Fibroblast of lung (primary cell): ENCODE measurements at regions not wholly inside any gene's neighbourhood (a gene's known extent, or its start where the extent isn't known, plus 50 kb on each side); places are given as distances from the start of the nearest gene placed in this dataset.

Source experiments
- EZH2 ChIP-seq: IDR thresholded peaks from 2 replicates; pipeline ENCODE4 v1.5.1; 2012; ENCODE audit warnings: low read length, control low read depth, mild to moderate bottlenecking; ENCODE audit errors: missing control alignments
- TF ChIP-seq, protein P1 (sequence below), 2 donors: IDR thresholded peaks in 1 of 2; conservative IDR thresholded peaks in 1 of 2; 1 replicate in 1 of 2; 2 replicates in 1 of 2; pipeline ENCODE4 v1.5.1; 2011 to 2012; ENCODE audit warnings: low read length in 2 of 2, control low read depth in 1 of 2, inconsistent platforms in 1 of 2, low read depth in 1 of 2, mild to moderate bottlenecking in 1 of 2

DNA sequence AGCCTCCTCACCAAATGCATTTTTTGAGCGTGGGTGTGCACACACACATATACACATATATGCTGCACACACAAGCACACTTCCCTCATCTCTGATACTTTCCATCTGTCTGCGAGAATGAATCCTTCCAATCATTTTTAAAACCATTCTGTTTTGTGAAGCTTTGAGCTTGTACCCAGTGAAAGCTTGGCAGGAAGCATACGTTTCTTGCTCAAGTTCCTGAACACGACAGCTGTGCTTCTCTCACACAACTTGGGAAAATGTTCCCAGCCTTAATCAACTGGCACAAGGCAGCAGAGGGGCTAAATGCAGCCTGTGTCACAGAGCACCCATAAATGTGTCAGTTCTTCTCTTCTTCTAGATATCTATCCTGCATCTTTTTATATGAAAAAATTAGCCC lies 524.0 kb upstream of the KIRREL3 start:
- TF ChIP-seq, protein P1, sequence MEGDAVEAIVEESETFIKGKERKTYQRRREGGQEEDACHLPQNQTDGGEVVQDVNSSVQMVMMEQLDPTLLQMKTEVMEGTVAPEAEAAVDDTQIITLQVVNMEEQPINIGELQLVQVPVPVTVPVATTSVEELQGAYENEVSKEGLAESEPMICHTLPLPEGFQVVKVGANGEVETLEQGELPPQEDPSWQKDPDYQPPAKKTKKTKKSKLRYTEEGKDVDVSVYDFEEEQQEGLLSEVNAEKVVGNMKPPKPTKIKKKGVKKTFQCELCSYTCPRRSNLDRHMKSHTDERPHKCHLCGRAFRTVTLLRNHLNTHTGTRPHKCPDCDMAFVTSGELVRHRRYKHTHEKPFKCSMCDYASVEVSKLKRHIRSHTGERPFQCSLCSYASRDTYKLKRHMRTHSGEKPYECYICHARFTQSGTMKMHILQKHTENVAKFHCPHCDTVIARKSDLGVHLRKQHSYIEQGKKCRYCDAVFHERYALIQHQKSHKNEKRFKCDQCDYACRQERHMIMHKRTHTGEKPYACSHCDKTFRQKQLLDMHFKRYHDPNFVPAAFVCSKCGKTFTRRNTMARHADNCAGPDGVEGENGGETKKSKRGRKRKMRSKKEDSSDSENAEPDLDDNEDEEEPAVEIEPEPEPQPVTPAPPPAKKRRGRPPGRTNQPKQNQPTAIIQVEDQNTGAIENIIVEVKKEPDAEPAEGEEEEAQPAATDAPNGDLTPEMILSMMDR (conservative IDR thresholded peaks at IDR 0.05 in 1 of 2, IDR thresholded peaks at IDR 0.05 in 1 of 2; ENCODE audit: low read depth in 1 of 2, low read length in 2 of 2): no peak
- TF ChIP-seq EZH2: no peak
